Testis (tissue), 2 donors: ENCODE measurements at regions not wholly inside any gene's neighbourhood (a gene's known extent, or its start where the extent isn't known, plus 50 kb on each side); places are given as distances from the start of the nearest gene placed in this dataset.

Source experiments
- DNase-seq: peaks from one replicate; pipeline ENCODE4 v3.0.0-alpha.2; 2019
- H3K27ac ChIP-seq, 2 donors: fragments of 200-600 bp; sonication (generic); one replicate each; pipeline ENCODE4 v1.5.1; 2019
- H3K27me3 ChIP-seq: fragments of 200-600 bp; sonication (generic); one replicate; pipeline ENCODE4 v1.5.1; 2019
- H3K36me3 ChIP-seq: fragments of 200-600 bp; sonication (generic); one replicate; pipeline ENCODE4 v1.5.1; 2017; ENCODE audit warnings: low read depth; ENCODE audit errors: missing control alignments
- H3K4me1 ChIP-seq: fragments of 200-600 bp; sonication (generic); one replicate; pipeline ENCODE4 v1.5.1; 2019
- H3K4me3 ChIP-seq, 2 donors: fragments of 200-600 bp; sonication (generic); one replicate each; pipeline ENCODE4 v1.5.1; 2017 to 2019
- H3K9me3 ChIP-seq: fragments of 200-600 bp; sonication (generic); one replicate; pipeline ENCODE4 v1.5.1; 2017
- POLR2A ChIP-seq: fragments of 450-650 bp; IDR thresholded peaks from one replicate; pipeline ENCODE4 v1.6.1; 2017; ENCODE audit warnings: antibody characterized with exemption, mild to moderate bottlenecking, moderate library complexity
- WGBS, 2 donors: methylation state at CpG; one replicate each; pipeline ENCODE4 v1.1.5; 2018; 5-methylcytosine and 5-hydroxymethylcytosine counted together
- intact Hi-C: fragments of 100-400 bp; cut with DNase I; formaldehyde crosslinking; loops from one replicate; pipeline ENCODE4 v1.15.1; 2023; ENCODE audit warnings: low total_unique reads
- TF ChIP-seq, protein P1 (sequence below), 3 experiments: fragments of 450-650 bp in 2 of 3; fragments of 200-600 bp in 1 of 3; sonication (generic) in 1 of 3; IDR thresholded peaks; one replicate each; pipeline ENCODE4 v1.5.1; 2016 to 2019; ENCODE audit warnings: antibody characterized with exemption in 3 of 3, mild to moderate bottlenecking in 2 of 3, moderate library complexity in 1 of 3

DNA sequence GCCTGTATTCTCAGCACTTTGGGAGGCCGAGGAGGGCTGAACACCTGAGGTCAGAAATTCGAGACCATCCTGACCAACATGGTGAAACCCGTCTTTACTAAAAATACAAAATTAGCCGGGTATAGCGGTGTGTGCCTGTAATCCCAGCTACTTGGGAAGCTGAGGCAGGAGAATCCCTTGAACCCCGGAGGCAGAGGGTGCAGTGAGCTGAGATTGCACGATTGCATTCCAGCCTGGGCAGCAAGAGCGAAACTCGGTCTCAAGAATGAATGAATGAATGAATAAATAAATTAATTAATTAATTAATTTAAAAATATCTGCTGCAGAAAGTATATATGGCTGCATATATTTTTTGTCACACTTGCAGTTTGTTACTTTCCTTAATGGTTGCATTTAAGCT is 781.8 kb downstream of the DNAJB9 start:
- no peak overlapping the region for H3K27ac ChIP-seq
- intact Hi-C loops: no loop called here
- no peak for DNase-seq
- WGBS, 2 donors: 68 to 81% methylated on average over 9 of the region's 9 CpGs
- H3K4me3 ChIP-seq: no peak overlapping the region
- H3K36me3 ChIP-seq: no peaks in the 10 kb centered on the region
- no peaks in the 10 kb centered on the region for H3K9me3 ChIP-seq
- TF ChIP-seq POLR2A: no peak
- TF ChIP-seq, protein P1, sequence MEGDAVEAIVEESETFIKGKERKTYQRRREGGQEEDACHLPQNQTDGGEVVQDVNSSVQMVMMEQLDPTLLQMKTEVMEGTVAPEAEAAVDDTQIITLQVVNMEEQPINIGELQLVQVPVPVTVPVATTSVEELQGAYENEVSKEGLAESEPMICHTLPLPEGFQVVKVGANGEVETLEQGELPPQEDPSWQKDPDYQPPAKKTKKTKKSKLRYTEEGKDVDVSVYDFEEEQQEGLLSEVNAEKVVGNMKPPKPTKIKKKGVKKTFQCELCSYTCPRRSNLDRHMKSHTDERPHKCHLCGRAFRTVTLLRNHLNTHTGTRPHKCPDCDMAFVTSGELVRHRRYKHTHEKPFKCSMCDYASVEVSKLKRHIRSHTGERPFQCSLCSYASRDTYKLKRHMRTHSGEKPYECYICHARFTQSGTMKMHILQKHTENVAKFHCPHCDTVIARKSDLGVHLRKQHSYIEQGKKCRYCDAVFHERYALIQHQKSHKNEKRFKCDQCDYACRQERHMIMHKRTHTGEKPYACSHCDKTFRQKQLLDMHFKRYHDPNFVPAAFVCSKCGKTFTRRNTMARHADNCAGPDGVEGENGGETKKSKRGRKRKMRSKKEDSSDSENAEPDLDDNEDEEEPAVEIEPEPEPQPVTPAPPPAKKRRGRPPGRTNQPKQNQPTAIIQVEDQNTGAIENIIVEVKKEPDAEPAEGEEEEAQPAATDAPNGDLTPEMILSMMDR (IDR thresholded peaks at IDR 0.05): no peak
- H3K27me3 ChIP-seq: no peaks in the 10 kb centered on the region
- no peaks in the 10 kb centered on the region for H3K4me1 ChIP-seq

GRCh38 chr7:109354000-109354399 is 784.3 kb downstream of the DNAJB9 start:
- Histone ChIP-seq H3K4me1 (no peaks in the 10 kb centered on the region), H3K27ac (no peak overlapping the region), H3K9me3 (no peaks in the 10 kb centered on the region), H3K4me3 (no peak overlapping the region), H3K36me3 (no peaks in the 10 kb centered on the region), H3K27me3 (no peaks in the 10 kb centered on the region)
- TF ChIP-seq POLR2A: no peak
- TF ChIP-seq, protein P1 (IDR thresholded peaks at IDR 0.05): no peak
- 65 to 69% methylated on average over 3 of the region's 3 CpGs for WGBS, 2 donors
- intact Hi-C loops: no loop called here
- DNase-seq: no peak

DNA sequence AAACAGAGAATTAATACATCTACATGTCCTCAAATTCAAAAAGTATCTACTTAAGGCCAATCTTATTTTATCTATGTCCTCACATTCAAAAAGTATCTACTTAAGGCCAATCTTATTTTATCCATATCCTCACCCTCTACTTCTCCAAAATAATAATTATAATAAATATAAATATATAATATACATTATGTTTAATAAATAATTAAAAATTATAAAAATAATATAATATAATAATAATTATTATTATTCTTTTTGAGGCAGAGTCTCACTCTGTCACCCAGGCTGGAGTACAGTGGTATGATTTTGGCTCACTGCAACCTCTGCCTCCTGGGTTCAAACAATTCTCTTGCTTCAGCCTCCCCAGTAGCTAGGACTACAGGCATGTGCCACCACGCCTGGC is 784.9 kb downstream of the DNAJB9 start:
- H3K27me3 ChIP-seq: no peaks in the 10 kb centered on the region
- no peak for DNase-seq
- intact Hi-C loops: no loop called here
- H3K27ac ChIP-seq: no peak overlapping the region
- H3K4me1 ChIP-seq: no peaks in the 10 kb centered on the region
- WGBS, 2 donors: 88 to 94% methylated on average over 1 of the region's 1 CpG
- TF ChIP-seq, protein P1 (IDR thresholded peaks at IDR 0.05): no peak
- no peak for TF ChIP-seq POLR2A
- no peaks in the 10 kb centered on the region for H3K9me3 ChIP-seq
- H3K4me3 ChIP-seq: no peak overlapping the region
- no peaks in the 10 kb centered on the region for H3K36me3 ChIP-seq

- no peak for TF ChIP-seq POLR2A
- TF ChIP-seq, protein P1 (IDR thresholded peaks at IDR 0.05): no peak
- H3K27ac ChIP-seq: no peak overlapping the region
Observed at GRCh38 chr7:109375823-109376222, 806.1 kb downstream of the DNAJB9 start.

GRCh38 chr7:109376576-109376975 is 806.9 kb downstream of the DNAJB9 start:
- intact Hi-C loops: no loop called here
- DNase-seq: no peak

More at GRCh38 chr7:109375823-109376222, 806.1 kb downstream of the DNAJB9 start:
- DNase-seq: no peak
- H3K36me3 ChIP-seq: no peaks in the 10 kb centered on the region
- no peaks in the 10 kb centered on the region for H3K4me1 ChIP-seq
- no peak overlapping the region for H3K4me3 ChIP-seq
- no peaks in the 10 kb centered on the region for H3K27me3 ChIP-seq
- intact Hi-C loops: no loop called here
- no peaks in the 10 kb centered on the region for H3K9me3 ChIP-seq

More at GRCh38 chr7:109376576-109376975, 806.9 kb downstream of the DNAJB9 start:
- H3K4me3 ChIP-seq: no peak overlapping the region
- H3K4me1 ChIP-seq: no peaks in the 10 kb centered on the region
- no peaks in the 10 kb centered on the region for H3K9me3 ChIP-seq
- no peaks in the 10 kb centered on the region for H3K27me3 ChIP-seq
- H3K36me3 ChIP-seq: no peaks in the 10 kb centered on the region
- TF ChIP-seq, protein P1 (IDR thresholded peaks at IDR 0.05): no peak
- TF ChIP-seq POLR2A: no peak
- no peak overlapping the region for H3K27ac ChIP-seq
